ENCODE measurements at regions not wholly inside any gene's neighbourhood (a gene's known extent, or its start where the extent isn't known, plus 50 kb on each side); places are given as distances from the start of the nearest gene placed in this dataset.
"Not testable (repeated sequence)": the region's sequence is repeated elsewhere in the genome, so short reads cannot be mapped to it uniquely, and the experiment has no call there.

GRCh38 chr14:52155651-52156213, 86.9 kb upstream of the NID2 start:
- Histone ChIP-seq H3K27ac (no peak overlapping the region), H3K4me3 (no peak overlapping the region)

GRCh38 chr14:52154992-52155650, 86.3 kb upstream of the NID2 start:
- H4K20me1 ChIP-seq, result no peaks in the 10 kb centered on the region
- peaks cover 32% of the 10 kb centered on the region for H3K4me1 ChIP-seq
- no peak for TF ChIP-seq Cebpa-rat (IDR thresholded peaks at IDR 0.05)
- H3K9me3 ChIP-seq, result peaks cover 46% of the 10 kb centered on the region
- H3K4me3 ChIP-seq, result no peak overlapping the region
- peak overlapping the region; percentile 38; the same call in 1 of the 2 replicates for H3K4me2 ChIP-seq
- H3K27ac ChIP-seq, result no peak overlapping the region
- no peak overlapping the region for H3K9ac ChIP-seq
- no peaks in the 10 kb centered on the region for H3K36me3 ChIP-seq
- H3K27me3 ChIP-seq, result no peaks in the 10 kb centered on the region

More at GRCh38 chr14:52155651-52156213, 86.9 kb upstream of the NID2 start:
- no peak overlapping the region for H3K4me2 ChIP-seq
- no peaks in the 10 kb centered on the region for H4K20me1 ChIP-seq
- no peaks in the 10 kb centered on the region for H3K27me3 ChIP-seq
- TF ChIP-seq Cebpa-rat (IDR thresholded peaks at IDR 0.05), result no peak
- no peak overlapping the region for H3K9ac ChIP-seq
- H3K36me3 ChIP-seq, result no peaks in the 10 kb centered on the region
- H3K4me1 ChIP-seq, result peaks cover 26% of the 10 kb centered on the region
- peaks cover 41% of the 10 kb centered on the region for H3K9me3 ChIP-seq

- no peak overlapping the region for H3K27ac ChIP-seq
- H3K27me3 ChIP-seq, result no peaks in the 10 kb centered on the region
- H3K4me1 ChIP-seq, result peaks cover 33% of the 10 kb centered on the region
- no peak for TF ChIP-seq Cebpa-rat (IDR thresholded peaks at IDR 0.05)
- H4K20me1 ChIP-seq, result no peaks in the 10 kb centered on the region
- H3K9ac ChIP-seq, result no peak overlapping the region
- H3K4me2 ChIP-seq, result peak overlapping the region; percentile 38
- no peaks in the 10 kb centered on the region for H3K36me3 ChIP-seq
- H3K9me3 ChIP-seq, result peaks cover 47% of the 10 kb centered on the region
- no peak overlapping the region for H3K4me3 ChIP-seq
Observed at GRCh38 chr14:52153939-52154338, 85.1 kb upstream of the NID2 start.

GRCh38 chr14:52150162-52150561, 81.3 kb upstream of the NID2 start:
- H3K27ac ChIP-seq, result peak overlapping the region; percentile 30; the same call in 1 of the 2 replicates
- H3K9me3 ChIP-seq, result peaks cover 27% of the 10 kb centered on the region
- H3K4me1 ChIP-seq, result peaks cover 33% of the 10 kb centered on the region
- H3K4me2 ChIP-seq, result no peak overlapping the region
- H3K27me3 ChIP-seq, result no peaks in the 10 kb centered on the region
- no peak overlapping the region for H3K4me3 ChIP-seq
- H3K36me3 ChIP-seq, result no peaks in the 10 kb centered on the region
- no peaks in the 10 kb centered on the region for H4K20me1 ChIP-seq
- TF ChIP-seq Cebpa-rat (IDR thresholded peaks at IDR 0.05), result no peak
- no peak overlapping the region for H3K9ac ChIP-seq

- H3K4me1 ChIP-seq, result peaks cover 18% of the 10 kb centered on the region
- no peak overlapping the region for H3K4me3 ChIP-seq
- H3K4me2 ChIP-seq, result no peak overlapping the region
- no peak for TF ChIP-seq Cebpa-rat (IDR thresholded peaks at IDR 0.05)
- no peaks in the 10 kb centered on the region for H4K20me1 ChIP-seq
- H3K27me3 ChIP-seq, result no peaks in the 10 kb centered on the region
- H3K36me3 ChIP-seq, result no peaks in the 10 kb centered on the region
- H3K27ac ChIP-seq, result no peak overlapping the region
- H3K9ac ChIP-seq, result no peak overlapping the region
- H3K9me3 ChIP-seq, result peaks cover 30% of the 10 kb centered on the region
Observed at GRCh38 chr14:52148371-52148770, 79.5 kb upstream of the NID2 start.

- Histone ChIP-seq H3K9ac (no peak overlapping the region), H3K9me3 (peaks cover 18% of the 10 kb centered on the region), H3K27ac (no peak overlapping the region), H4K20me1 (no peaks in the 10 kb centered on the region), H3K4me2 (no peak overlapping the region), H3K36me3 (no peaks in the 10 kb centered on the region), H3K4me1 (peaks cover 15% of the 10 kb centered on the region), H3K4me3 (no peak overlapping the region), H3K27me3 (no peaks in the 10 kb centered on the region)
- no peak for TF ChIP-seq Cebpa-rat (IDR thresholded peaks at IDR 0.05)
Observed at GRCh38 chr14:52146504-52146903, 77.6 kb upstream of the NID2 start.

- peaks cover 11% of the 10 kb centered on the region for H3K9me3 ChIP-seq
- not testable (repeated sequence) for H3K27me3 ChIP-seq, H4K20me1 ChIP-seq, H3K9ac ChIP-seq, H3K4me2 ChIP-seq, H3K4me3 ChIP-seq, H3K36me3 ChIP-seq, H3K4me1 ChIP-seq, H3K27ac ChIP-seq
Observed at GRCh38 chr14:52144099-52144498, 75.2 kb upstream of the NID2 start.

GRCh38 chr14:52142504-52142903, 73.6 kb upstream of the NID2 start:
- no peak overlapping the region for H3K9ac ChIP-seq
- no peak for TF ChIP-seq Cebpa-rat (IDR thresholded peaks at IDR 0.05)
- no peak overlapping the region for H3K4me2 ChIP-seq

GRCh38 chr14:52131640-52132320, 62.9 kb upstream of the NID2 start:
- no peaks in the 10 kb centered on the region for H3K27me3 ChIP-seq
- peaks cover 20% of the 10 kb centered on the region for H3K4me1 ChIP-seq
- no peaks in the 10 kb centered on the region for H3K36me3 ChIP-seq
- H3K9me3 ChIP-seq, result peaks cover 26% of the 10 kb centered on the region
- H3K9ac ChIP-seq, result no peak overlapping the region
- 0 out of 2 replicates have a peak overlapping the region, but pooled peaks have one; percentile 53 for H3K27ac ChIP-seq
- no peak overlapping the region for H3K4me3 ChIP-seq
- H3K4me2 ChIP-seq, result peak overlapping the region; percentile 68
- no peaks in the 10 kb centered on the region for H4K20me1 ChIP-seq
- TF ChIP-seq Cebpa-rat (IDR thresholded peaks at IDR 0.05), result no peak

More at GRCh38 chr14:52142504-52142903, 73.6 kb upstream of the NID2 start:
- no peak overlapping the region for H3K27ac ChIP-seq
- H3K9me3 ChIP-seq, result peaks cover 3% of the 10 kb centered on the region; the same call in 1 of the 2 replicates
- H3K4me3 ChIP-seq, result no peak overlapping the region
- no peaks in the 10 kb centered on the region for H3K27me3 ChIP-seq
- H3K4me1 ChIP-seq, result no peaks in the 10 kb centered on the region
- H4K20me1 ChIP-seq, result no peaks in the 10 kb centered on the region
- H3K36me3 ChIP-seq, result no peaks in the 10 kb centered on the region

GRCh38 chr14:52129721-52130120, 60.9 kb upstream of the NID2 start:
- H3K4me3 ChIP-seq, result no peak overlapping the region
- H3K4me2 ChIP-seq, result no peak overlapping the region
- peaks cover 5% of the 10 kb centered on the region for H3K9me3 ChIP-seq
- no peak overlapping the region for H3K9ac ChIP-seq
- H3K36me3 ChIP-seq, result no peaks in the 10 kb centered on the region
- TF ChIP-seq Cebpa-rat (IDR thresholded peaks at IDR 0.05), result no peak
- H3K4me1 ChIP-seq, result peaks cover 37% of the 10 kb centered on the region
- no peak overlapping the region for H3K27ac ChIP-seq
- no peaks in the 10 kb centered on the region for H3K27me3 ChIP-seq
- no peaks in the 10 kb centered on the region for H4K20me1 ChIP-seq

Data from BLaER1 (cell line).